SK-N-SH treated with all-trans-retinoic acid at 6 μM for 48 hours (cell line): ENCODE measurements at regions not wholly inside any gene's neighbourhood (a gene's known extent, or its start where the extent isn't known, plus 50 kb on each side); places are given as distances from the start of the nearest gene placed in this dataset.

Source experiments
- ARNTL ChIP-seq: fragments of 450-650 bp; formaldehyde crosslinking; IDR thresholded peaks from 2 replicates; pipeline ENCODE4 v1.5.0; 2020; ENCODE audit warnings: low read depth, mild to moderate bottlenecking, moderate library complexity, borderline replicate concordance
- CSDC2 ChIP-seq: fragments of 250-450 bp; sonication (Bioruptor Pico); IDR thresholded peaks from 2 replicates; pipeline ENCODE4 v1.5.0; 2020; ENCODE audit warnings: mild to moderate bottlenecking, moderate library complexity
- ZNF8 ChIP-seq: fragments of 450-650 bp; formaldehyde crosslinking; IDR thresholded peaks from 2 replicates; pipeline ENCODE4 v1.5.0; 2020; ENCODE audit warnings: mild to moderate bottlenecking, moderate library complexity
- TF ChIP-seq, protein P1 (sequence below): fragments of 250-450 bp; sonication (Bioruptor Pico); IDR thresholded peaks from 2 replicates; pipeline ENCODE4 v1.5.0; 2020; ENCODE audit warnings: mild to moderate bottlenecking, moderate library complexity
- TF ChIP-seq, protein P2 (sequence below): fragments of 250-450 bp; sonication (Bioruptor Pico); IDR thresholded peaks from 2 replicates; pipeline ENCODE4 v1.8.0; 2020; ENCODE audit warnings: mild to moderate bottlenecking, moderate library complexity, borderline replicate concordance

DNA sequence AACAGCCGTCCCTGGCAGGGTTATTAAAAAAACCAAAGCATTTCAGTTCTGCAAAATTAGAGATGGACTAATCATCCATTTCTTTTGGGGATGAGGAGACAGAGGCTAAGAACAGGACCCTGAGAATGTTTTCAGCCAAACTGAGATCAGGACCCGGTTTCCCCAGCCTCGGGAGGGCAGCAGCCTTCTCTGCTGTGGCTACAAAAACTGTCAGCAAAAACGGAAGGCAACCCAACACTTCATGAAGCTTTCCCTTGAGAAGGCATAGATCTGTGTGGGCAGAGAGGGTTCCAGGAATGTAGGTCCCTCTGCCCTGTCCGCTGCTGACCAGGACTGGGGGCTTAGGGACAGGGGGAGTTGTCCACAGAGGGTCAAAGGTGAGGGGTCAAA lies 313.5 kb downstream of the TCERG1L start:
- TF ChIP-seq CSDC2: no peak
- TF ChIP-seq, protein P1, sequence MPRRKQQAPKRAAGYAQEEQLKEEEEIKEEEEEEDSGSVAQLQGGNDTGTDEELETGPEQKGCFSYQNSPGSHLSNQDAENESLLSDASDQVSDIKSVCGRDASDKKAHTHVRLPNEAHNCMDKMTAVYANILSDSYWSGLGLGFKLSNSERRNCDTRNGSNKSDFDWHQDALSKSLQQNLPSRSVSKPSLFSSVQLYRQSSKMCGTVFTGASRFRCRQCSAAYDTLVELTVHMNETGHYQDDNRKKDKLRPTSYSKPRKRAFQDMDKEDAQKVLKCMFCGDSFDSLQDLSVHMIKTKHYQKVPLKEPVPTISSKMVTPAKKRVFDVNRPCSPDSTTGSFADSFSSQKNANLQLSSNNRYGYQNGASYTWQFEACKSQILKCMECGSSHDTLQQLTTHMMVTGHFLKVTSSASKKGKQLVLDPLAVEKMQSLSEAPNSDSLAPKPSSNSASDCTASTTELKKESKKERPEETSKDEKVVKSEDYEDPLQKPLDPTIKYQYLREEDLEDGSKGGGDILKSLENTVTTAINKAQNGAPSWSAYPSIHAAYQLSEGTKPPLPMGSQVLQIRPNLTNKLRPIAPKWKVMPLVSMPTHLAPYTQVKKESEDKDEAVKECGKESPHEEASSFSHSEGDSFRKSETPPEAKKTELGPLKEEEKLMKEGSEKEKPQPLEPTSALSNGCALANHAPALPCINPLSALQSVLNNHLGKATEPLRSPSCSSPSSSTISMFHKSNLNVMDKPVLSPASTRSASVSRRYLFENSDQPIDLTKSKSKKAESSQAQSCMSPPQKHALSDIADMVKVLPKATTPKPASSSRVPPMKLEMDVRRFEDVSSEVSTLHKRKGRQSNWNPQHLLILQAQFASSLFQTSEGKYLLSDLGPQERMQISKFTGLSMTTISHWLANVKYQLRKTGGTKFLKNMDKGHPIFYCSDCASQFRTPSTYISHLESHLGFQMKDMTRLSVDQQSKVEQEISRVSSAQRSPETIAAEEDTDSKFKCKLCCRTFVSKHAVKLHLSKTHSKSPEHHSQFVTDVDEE (CRISPR knock-in tag): no peak
- TF ChIP-seq ZNF8 (CRISPR knock-in tag): no peak
- TF ChIP-seq, protein P2, sequence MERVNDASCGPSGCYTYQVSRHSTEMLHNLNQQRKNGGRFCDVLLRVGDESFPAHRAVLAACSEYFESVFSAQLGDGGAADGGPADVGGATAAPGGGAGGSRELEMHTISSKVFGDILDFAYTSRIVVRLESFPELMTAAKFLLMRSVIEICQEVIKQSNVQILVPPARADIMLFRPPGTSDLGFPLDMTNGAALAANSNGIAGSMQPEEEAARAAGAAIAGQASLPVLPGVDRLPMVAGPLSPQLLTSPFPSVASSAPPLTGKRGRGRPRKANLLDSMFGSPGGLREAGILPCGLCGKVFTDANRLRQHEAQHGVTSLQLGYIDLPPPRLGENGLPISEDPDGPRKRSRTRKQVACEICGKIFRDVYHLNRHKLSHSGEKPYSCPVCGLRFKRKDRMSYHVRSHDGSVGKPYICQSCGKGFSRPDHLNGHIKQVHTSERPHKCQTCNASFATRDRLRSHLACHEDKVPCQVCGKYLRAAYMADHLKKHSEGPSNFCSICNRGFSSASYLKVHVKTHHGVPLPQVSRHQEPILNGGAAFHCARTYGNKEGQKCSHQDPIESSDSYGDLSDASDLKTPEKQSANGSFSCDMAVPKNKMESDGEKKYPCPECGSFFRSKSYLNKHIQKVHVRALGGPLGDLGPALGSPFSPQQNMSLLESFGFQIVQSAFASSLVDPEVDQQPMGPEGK (CRISPR knock-in tag): no peak
- TF ChIP-seq ARNTL (CRISPR knock-in tag): no peak
